ENCODE measurements at regions not wholly inside any gene's neighbourhood (a gene's known extent, or its start where the extent isn't known, plus 50 kb on each side); places are given as distances from the start of the nearest gene placed in this dataset.
A peak's percentile ranks its signal among the peaks of the same experiment; 100 is the strongest.
"Not testable (repeated sequence)": the region's sequence is repeated elsewhere in the genome, so short reads cannot be mapped to it uniquely, and the experiment has no call there.

DNA sequence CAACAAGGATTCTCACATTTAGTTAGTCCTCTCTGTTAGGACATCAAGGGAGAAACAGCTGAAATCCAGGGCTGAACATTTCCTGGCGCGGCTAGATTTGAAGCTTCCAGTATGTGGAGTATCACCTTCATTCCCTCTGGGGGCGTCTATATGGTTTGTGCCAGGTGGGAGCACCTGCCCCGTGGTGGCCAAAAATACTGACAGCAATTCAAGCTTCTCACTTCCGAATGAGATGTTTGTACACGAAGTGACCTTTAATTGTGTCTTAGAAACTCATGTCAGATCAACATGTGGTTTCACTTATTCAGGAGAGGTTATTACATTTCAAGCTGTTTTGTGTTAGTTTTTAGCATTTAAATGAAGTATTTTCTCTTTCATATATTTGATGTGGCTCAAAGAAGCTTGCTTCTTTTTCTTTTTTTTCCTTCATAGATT is 67.3 kb upstream of the ZNF217 start:
- Mint-ChIP-seq H3K27ac (peak overlapping the region; percentile 92), H3K4me3 (peak overlapping the region; percentile 88), H3K27me3 (no peaks in the 10 kb centered on the region), H3K36me3 (ENCODE audit: low read depth) (no peaks in the 10 kb centered on the region), H3K4me1 (peaks cover 34% of the 10 kb centered on the region)
- no peak for DNase-seq
- ATAC-seq: peak; percentile 34
- H3K9me3 ChIP-seq (ENCODE audit: control insufficient read depth, low read length, poor library complexity, severe bottlenecking): no peaks in the 10 kb centered on the region

DNA sequence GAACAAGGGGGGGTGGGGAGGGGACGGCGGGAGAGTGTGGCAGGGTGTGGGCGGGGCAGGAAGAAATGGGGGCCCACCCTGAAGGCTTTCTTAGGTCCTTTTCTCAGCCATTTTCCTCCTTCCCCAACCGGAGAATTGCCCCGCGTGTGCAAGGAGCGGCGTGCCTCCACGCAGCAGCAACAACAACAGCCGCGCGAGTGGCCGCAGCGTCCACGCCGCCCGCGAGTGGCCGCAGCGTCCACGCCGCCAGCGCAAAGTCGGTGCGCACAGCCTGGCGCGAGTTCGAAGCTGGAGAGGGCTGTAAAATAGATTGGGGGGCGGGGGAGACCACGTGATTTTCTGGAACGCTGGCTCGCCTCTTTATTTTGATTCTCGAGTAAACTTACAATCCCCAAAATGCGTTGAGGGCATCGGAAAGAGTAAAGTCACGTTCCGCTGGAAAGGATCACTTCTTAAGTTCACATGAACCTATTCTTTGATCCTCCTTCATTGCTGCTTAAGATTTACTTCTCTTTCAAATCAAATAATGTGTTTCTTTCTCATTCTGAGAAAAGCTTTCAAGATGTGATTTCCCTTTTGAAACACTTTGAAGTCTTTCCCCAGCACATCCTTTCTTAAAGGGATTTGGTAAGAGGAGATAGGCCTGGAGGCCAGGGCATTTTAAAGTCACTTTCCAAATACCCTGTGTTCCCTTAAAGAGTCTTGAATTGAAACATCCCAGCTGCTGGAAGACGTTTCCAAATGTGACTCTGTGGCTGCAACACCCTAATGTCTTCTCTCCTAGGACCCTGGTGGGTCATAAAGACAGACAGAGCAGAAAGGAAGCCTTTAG is 66.7 kb upstream of the ZNF217 start:
- no peaks in the 10 kb centered on the region for H3K27me3 Mint-ChIP-seq
- H3K4me3 Mint-ChIP-seq: peak overlapping the region; percentile 88
- peak overlapping the region; percentile 92 for H3K27ac Mint-ChIP-seq
- ATAC-seq (peak; percentile 16), DNase-seq (peak in 1 of 3 donors; percentile 10)
- H3K4me1 Mint-ChIP-seq: peaks cover 35% of the 10 kb centered on the region
- H3K9me3 ChIP-seq (ENCODE audit: control insufficient read depth, low read length, poor library complexity, severe bottlenecking): no peaks in the 10 kb centered on the region
- H3K36me3 Mint-ChIP-seq (ENCODE audit: low read depth): no peaks in the 10 kb centered on the region

DNA sequence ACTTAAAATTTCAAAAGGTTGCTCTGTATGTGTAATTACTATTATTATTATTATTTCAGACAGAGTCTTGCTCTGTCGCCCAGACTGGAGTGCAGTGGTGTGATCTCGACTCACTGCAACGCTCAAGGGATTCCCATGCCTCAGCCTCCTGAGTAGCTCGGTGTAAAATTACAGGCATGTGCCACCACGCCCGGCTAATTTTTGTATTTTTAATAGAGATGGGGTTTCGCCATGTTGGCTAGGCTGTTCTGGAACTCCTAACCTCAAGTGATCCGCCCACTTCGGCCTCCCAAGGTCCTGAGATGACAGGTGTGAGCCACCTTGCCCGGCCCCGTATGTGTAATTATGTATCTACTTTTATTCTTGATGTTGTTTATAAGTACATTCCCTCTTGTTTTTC is 65.3 kb upstream of the ZNF217 start:
- Mint-ChIP-seq H3K27me3 (no peaks in the 10 kb centered on the region), H3K36me3 (ENCODE audit: low read depth) (no peaks in the 10 kb centered on the region), H3K27ac (no peak overlapping the region), H3K4me1 (peaks cover 33% of the 10 kb centered on the region), H3K4me3 (no peak overlapping the region)
- no peak for ATAC-seq
- no peak for DNase-seq
- no peaks in the 10 kb centered on the region for H3K9me3 ChIP-seq (ENCODE audit: control insufficient read depth, low read length, poor library complexity, severe bottlenecking)

DNA sequence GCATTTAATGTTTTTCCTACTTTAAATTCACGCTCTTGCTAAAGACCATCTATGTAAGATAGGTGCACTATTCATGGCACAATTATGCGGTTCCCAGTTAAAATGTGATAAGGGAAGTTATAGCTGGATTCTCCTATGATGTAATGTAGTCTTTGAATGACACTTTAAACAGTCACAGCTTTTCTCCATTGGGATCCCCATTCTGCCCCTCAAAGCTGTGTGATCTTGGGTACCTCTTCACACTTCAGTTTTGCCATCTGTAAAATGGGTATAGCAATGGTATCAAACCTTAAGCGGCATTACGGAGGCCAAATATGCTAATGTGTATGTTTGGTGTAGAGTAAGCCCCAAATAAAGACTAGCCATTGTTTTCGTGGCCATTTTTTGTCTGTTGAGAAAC is 64.7 kb upstream of the ZNF217 start:
- Mint-ChIP-seq H3K27ac (peak overlapping the region; percentile 96), H3K36me3 (ENCODE audit: low read depth) (no peaks in the 10 kb centered on the region), H3K27me3 (no peaks in the 10 kb centered on the region), H3K4me3 (peak overlapping the region; percentile 47), H3K4me1 (peaks cover 35% of the 10 kb centered on the region)
- no peak for ATAC-seq
- DNase-seq: no peak
- no peaks in the 10 kb centered on the region for H3K9me3 ChIP-seq (ENCODE audit: control insufficient read depth, low read length, poor library complexity, severe bottlenecking)

DNA sequence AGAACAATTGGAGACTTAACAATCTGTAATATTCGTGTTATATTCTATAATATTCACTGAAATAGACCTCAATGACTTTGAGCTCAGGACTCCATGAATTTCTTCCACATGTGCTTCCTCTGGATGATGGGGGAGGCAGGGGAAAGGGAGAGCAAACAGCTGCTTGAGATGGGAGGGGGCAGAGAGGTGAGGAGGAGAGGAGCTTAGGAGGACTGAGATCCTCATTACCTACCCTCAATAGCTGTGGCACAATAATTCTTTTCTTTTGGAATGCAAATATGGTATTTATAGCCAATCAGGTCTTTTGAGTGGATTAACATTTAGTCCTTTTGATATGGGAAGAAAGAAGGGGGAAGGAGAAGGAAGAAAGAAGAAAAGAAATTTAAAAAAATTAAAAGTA is 64.1 kb upstream of the ZNF217 start:
- no peaks in the 10 kb centered on the region for H3K9me3 ChIP-seq (ENCODE audit: control insufficient read depth, low read length, poor library complexity, severe bottlenecking)
- Mint-ChIP-seq H3K4me3 (peak overlapping the region; percentile 57), H3K27ac (peak overlapping the region; percentile 96), H3K36me3 (ENCODE audit: low read depth) (no peaks in the 10 kb centered on the region), H3K27me3 (no peaks in the 10 kb centered on the region), H3K4me1 (peaks cover 41% of the 10 kb centered on the region)
- ATAC-seq (no peak), DNase-seq (no peak)

DNA sequence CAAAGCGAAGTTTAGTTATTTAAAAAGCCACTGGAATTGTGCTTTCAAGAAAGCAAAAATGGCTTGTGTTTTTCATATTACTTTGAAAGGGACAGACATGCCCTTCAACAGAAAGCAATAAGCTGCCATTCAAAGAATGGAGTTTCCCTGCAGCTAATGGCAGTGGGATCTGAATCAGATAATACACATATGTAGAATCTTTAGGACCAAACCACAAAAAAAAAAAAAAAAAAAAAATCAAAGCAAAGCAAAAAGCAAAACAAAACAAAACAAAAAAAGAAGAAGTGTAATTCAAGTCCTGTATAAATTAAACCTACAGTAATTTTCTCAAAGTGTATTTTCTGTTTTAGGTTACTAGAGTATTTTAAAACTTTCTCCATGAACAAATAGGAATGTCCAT is 63.6 kb upstream of the ZNF217 start:
- Mint-ChIP-seq H3K4me3 (peak overlapping the region; percentile 57), H3K4me1 (peaks cover 45% of the 10 kb centered on the region), H3K36me3 (ENCODE audit: low read depth) (no peaks in the 10 kb centered on the region), H3K27ac (peak overlapping the region; percentile 96), H3K27me3 (no peaks in the 10 kb centered on the region)
- peak; percentile 65 for ATAC-seq
- no peaks in the 10 kb centered on the region for H3K9me3 ChIP-seq (ENCODE audit: control insufficient read depth, low read length, poor library complexity, severe bottlenecking)
- DNase-seq: no peak

DNA sequence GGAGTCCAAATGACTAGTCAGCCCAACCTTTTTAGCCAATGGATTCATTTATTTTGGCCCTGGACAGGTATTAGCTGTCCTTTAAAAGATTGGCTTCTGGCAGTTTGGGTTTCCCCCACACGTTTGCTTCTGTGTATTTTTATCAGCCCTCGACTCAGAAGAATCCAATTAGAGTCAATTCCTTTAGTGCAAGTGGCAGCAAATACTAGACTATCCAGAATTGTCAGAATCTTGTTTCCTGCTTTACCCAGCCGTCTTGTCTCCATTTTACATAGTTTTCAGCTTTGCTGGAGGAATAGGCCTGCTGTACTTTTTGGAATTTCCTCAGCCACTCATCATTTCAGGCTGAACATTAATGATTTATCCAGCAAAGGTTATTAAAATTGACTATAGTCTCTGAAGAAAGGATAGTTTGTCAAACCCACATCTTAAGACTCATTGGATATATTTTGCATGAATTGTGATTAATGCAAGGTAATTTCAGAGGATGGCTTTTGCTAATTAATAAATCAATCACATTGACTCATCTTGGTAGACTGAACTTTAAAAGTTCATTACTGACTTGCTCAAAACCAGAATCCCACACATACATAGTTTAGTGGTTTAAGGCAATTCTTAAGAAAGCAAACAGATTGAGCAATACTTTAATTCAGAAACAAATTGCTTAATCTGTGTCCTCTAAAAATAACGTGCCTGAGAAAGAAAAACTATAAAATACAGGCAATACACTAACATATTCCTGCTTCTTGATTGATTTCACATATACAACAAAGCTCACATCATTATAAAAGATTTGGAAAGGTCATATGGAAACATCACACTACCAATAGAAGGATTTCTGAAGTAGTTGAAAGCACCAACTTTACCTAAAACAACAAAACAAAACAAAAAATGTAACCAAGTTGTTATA is 62.9 kb upstream of the ZNF217 start:
- DNase-seq (no peak), ATAC-seq (no peak)
- H3K36me3 Mint-ChIP-seq (ENCODE audit: low read depth): no peaks in the 10 kb centered on the region
- no peaks in the 10 kb centered on the region for H3K27me3 Mint-ChIP-seq
- peaks cover 46% of the 10 kb centered on the region for H3K4me1 Mint-ChIP-seq
- H3K9me3 ChIP-seq (ENCODE audit: control insufficient read depth, low read length, poor library complexity, severe bottlenecking): no peaks in the 10 kb centered on the region
- H3K27ac Mint-ChIP-seq: peak overlapping the region; percentile 96
- H3K4me3 Mint-ChIP-seq: peak overlapping the region; percentile 62

DNA sequence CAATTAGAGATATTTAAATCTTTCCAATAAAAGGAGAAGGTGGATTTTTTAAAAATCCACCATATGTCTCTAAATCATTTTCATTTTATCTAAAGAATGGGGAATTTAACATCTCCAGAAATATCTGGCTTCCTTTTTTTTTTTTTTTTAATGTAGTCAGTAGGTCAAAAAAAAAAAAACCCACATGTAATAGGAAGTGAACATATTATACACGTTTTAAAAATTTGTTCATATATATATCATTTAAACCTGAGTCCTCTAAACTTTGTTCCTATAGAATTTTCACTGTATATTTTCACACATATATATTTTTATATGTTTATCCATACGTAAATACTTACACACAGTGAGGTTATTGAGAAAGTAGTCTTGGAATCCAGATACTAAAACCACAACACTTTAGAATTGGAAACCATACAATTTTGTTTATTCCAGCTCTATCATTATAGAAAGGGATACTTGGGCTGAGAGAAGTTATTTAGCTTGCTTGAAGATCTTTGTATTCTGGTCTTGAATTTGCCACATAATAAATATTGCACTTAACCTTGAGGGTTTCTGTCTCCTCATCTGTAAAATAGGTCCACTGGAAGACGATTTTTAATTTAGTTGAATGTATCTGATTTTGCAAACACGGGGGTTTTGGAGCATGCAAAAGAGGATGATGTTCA is 62.1 kb upstream of the ZNF217 start:
- H3K9me3 ChIP-seq (ENCODE audit: control insufficient read depth, low read length, poor library complexity, severe bottlenecking): no peaks in the 10 kb centered on the region
- peak overlapping the region; percentile 96 for H3K27ac Mint-ChIP-seq
- DNase-seq: no peak
- H3K4me3 Mint-ChIP-seq: peak overlapping the region; percentile 62
- peaks cover 39% of the 10 kb centered on the region for H3K4me1 Mint-ChIP-seq
- no peak for ATAC-seq
- no peaks in the 10 kb centered on the region for H3K36me3 Mint-ChIP-seq (ENCODE audit: low read depth)
- no peaks in the 10 kb centered on the region for H3K27me3 Mint-ChIP-seq

DNA sequence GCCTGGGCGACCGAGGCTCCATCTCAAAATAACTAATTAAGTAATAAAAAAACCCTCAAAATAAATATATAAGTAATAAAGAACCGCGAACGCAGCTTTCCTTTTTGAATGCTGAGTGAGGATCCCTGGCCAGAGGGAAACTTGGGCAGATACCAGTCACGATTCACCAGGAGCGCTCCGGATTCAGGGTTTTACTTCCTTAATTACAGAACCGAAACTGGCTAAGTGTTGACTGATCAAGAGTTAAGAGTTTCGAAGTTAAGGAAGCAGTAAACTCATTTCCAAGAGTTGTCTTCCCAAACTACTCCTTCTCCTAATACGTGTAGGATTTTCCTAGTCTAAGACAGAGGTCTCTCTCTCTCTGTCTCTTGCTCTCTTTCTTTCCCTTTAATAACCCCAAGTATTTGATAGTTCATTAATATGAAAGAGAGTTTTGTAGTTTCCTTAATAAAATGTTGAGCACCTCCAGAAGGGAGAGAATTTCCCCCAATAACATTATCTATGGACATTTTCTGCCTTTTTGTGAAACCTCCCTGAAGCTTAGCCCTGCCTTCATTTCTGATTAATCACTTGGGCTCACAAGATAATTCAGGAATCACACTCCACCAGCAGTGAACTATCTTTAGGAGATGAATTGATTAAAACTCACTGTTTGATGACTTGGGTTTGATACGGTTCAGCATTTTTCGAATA is 61.4 kb upstream of the ZNF217 start:
- peak overlapping the region; percentile 96 for H3K27ac Mint-ChIP-seq
- H3K36me3 Mint-ChIP-seq (ENCODE audit: low read depth): no peaks in the 10 kb centered on the region
- no peaks in the 10 kb centered on the region for H3K9me3 ChIP-seq (ENCODE audit: control insufficient read depth, low read length, poor library complexity, severe bottlenecking)
- no peak overlapping the region for H3K4me3 Mint-ChIP-seq
- no peaks in the 10 kb centered on the region for H3K27me3 Mint-ChIP-seq
- H3K4me1 Mint-ChIP-seq: peaks cover 35% of the 10 kb centered on the region
- no peak for ATAC-seq
- DNase-seq: no peak

DNA sequence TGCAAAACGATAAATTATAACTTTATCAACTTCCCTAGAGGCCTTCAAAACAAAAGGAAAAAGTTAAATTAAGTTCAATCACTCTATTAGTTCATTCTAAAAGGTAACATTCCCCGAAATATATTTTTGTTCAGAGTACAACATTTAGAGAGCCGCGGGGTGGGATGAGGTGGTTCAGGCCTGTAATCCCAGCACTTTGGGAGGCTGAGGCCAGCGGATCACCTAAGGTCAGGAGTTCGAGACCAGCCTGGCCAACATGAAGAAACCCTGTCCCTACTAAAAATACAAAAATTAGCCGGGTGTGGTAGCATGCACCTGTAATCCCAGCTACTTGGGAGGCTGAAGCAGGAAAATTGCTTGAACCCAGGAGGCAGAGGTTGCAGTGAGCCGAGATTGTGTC is 60.9 kb upstream of the ZNF217 start:
- not testable (repeated sequence) for DNase-seq; ATAC-seq; H3K36me3 Mint-ChIP-seq (ENCODE audit: low read depth); H3K4me3 Mint-ChIP-seq; H3K9me3 ChIP-seq (ENCODE audit: control insufficient read depth, low read length, poor library complexity, severe bottlenecking); H3K27me3 Mint-ChIP-seq
- peaks cover 34% of the 10 kb centered on the region for H3K4me1 Mint-ChIP-seq
- peak overlapping the region; percentile 98 for H3K27ac Mint-ChIP-seq

DNA sequence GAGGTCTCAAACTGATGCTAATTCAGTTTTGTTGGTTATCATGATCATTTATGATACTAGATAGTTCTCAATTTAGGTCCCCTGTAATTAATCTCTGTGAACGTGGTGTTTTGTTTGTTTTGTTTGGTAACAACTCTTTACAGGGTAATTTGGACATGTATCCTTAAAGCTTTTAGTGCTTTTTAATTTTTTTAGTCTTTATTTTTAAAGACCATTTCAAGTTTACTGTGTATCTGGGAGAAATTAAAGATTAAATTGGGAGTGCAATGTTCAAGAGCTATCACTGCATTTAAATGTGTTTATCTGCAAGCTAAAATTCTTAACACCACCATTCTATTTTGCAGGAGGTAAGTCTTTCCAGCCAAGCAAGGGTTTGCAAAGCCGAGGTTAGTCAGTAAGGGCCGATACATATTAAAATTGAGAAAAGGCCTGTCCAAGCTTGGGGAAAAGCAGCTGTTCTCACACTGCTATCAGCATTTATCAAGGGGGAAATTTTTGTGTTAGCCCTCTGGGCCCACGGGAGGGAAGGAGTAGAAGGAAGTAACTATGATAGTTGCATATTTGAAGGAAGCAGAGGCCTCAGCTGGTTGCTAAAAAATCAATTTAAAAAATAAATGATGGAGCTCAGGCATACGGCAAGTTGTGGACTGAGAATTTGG is 59.3 kb upstream of the ZNF217 start:
- peak overlapping the region; percentile 98 for H3K27ac Mint-ChIP-seq
- H3K4me3 Mint-ChIP-seq: peak overlapping the region; percentile 86
- DNase-seq: no peak

DNA sequence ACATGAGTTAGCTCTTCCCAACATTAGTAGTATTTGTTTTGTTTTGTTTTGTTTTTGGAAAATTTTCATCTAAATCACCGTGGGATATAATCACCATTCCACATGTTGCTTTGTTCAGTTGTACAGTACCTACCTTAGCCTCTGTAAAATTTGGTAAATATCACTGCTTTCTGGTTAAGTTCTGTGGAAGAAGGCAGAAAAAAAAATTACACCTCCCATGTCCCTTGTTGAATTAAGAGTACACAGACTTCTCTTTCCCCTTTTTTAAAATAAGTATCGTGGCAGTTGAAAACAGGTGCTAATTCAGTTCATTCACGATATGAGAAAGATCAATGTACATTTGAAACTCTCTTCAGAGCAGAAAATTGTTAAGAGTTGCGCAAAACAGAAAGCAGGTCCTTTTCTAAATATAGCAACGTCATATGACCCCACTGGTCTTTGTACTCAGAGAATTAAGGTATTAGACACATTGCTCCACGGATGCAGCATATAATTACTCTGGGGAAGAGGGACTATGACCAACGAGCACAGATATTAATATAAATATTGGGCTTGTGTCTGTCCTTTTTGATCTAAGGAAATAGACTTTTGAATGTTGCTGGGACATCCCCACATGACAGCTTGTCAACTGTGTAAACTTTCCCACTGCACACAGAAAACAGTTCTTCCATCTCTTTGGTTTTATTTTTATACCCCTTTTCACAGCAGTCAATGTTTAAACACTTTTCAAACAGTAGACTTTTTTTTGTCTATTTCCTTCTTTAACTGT is 58.6 kb upstream of the ZNF217 start:
- DNase-seq: no peak
- Mint-ChIP-seq H3K36me3 (ENCODE audit: low read depth) (no peaks in the 10 kb centered on the region), H3K27me3 (no peaks in the 10 kb centered on the region), H3K27ac (peak overlapping the region; percentile 98), H3K4me3 (peak overlapping the region; percentile 86), H3K4me1 (peaks cover 25% of the 10 kb centered on the region)
- peak; percentile 82 for ATAC-seq
- H3K9me3 ChIP-seq (ENCODE audit: control insufficient read depth, low read length, poor library complexity, severe bottlenecking): no peaks in the 10 kb centered on the region

More for the DNA sequence above, 59.3 kb upstream of the ZNF217 start:
- no peaks in the 10 kb centered on the region for H3K9me3 ChIP-seq (ENCODE audit: control insufficient read depth, low read length, poor library complexity, severe bottlenecking)
- H3K4me1 Mint-ChIP-seq: peaks cover 29% of the 10 kb centered on the region
- ATAC-seq: no peak
- no peaks in the 10 kb centered on the region for H3K36me3 Mint-ChIP-seq (ENCODE audit: low read depth)
- no peaks in the 10 kb centered on the region for H3K27me3 Mint-ChIP-seq

Measured in T-helper 17 cell (primary cell).